GM21423 (cell line): ENCODE measurements at regions not wholly inside any gene's neighbourhood (a gene's known extent, or its start where the extent isn't known, plus 50 kb on each side); places are given as distances from the start of the nearest gene placed in this dataset.
"Not testable (repeated sequence)": the region's sequence is repeated elsewhere in the genome, so short reads cannot be mapped to it uniquely, and the experiment has no call there.

ENCODE experiments used
- ATAC-seq: cut with Tn5 transposase; IDR thresholded peaks from one replicate; pipeline ENCODE4 v1.9.1; 2021; ENCODE audit warnings: mild to moderate bottlenecking, moderate library complexity; ENCODE audit not compliant: unreplicated experiment

DNA sequence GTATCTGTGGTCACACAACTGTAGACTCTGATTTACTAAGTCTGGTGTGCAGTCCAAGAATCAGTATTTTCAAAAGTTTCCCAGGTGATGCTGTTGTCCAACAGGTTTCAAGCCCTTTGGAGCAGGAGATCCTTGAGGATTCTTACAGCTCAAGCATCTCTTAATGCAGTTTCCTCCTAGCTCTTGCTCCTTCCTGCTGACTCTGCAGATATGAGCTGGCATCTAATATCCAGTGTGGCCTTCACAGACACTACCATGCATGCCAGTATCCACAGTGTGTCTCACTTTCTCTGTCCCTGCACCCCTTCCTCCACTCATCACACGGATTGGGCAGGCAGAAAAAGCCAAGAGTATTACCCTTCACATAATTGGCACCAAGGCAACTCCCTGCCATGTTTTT, 182.2 kb upstream of the TNC start:
- no peak for ATAC-seq

DNA sequence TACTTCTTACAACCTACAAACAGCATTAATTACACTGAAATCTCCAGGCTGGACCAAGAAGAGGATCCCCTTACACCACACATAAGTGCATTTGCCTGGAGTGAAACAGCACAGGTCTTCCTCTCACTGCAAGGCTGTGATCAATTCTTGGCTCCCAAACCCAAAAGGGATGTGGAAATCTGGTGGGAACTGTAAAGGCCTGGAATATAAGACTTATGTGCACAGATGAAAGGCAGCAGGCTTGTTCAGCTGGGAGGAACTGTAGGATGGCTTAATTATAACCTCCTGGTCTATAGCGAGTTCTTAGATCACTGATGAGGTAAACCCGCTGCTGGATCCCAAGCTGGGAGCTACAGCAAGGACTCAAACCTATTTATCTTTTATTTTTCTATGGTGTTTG, 182.9 kb upstream of the TNC start:
- ATAC-seq = no peak

GRCh38 chr9:115301581-115301980, 183.6 kb upstream of the TNC start:
- ATAC-seq = no peak

DNA sequence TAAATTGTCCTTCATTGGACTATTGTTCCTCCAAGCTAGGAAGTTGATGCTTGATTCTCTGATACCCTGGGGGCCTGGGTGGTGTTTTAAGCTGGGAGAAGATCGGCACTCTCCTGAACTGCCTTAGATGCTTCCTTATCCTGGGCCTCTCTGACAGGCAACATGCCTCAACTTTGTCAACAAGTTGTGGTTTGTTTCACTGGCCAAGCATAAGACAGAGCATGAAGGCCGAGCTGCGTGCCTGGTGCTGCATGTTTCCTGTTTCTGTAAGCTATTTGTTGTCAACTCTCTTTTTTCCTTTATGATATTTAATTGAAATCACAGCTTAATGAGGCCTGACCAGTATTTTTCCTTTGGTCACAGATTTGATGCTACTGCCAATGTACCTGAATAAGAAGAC, 187.6 kb upstream of the TNC start:
- ATAC-seq = no peak

- ATAC-seq = no peak
These were observed 188.9 kb upstream of the TNC start for GRCh38 chr9:115306865-115307264.

GRCh38 chr9:115313545-115313944, 195.6 kb upstream of the TNC start:
- no peak for ATAC-seq

- ATAC-seq = no peak
These were observed 208.5 kb upstream of the TNC start for GRCh38 chr9:115326461-115326860.

DNA sequence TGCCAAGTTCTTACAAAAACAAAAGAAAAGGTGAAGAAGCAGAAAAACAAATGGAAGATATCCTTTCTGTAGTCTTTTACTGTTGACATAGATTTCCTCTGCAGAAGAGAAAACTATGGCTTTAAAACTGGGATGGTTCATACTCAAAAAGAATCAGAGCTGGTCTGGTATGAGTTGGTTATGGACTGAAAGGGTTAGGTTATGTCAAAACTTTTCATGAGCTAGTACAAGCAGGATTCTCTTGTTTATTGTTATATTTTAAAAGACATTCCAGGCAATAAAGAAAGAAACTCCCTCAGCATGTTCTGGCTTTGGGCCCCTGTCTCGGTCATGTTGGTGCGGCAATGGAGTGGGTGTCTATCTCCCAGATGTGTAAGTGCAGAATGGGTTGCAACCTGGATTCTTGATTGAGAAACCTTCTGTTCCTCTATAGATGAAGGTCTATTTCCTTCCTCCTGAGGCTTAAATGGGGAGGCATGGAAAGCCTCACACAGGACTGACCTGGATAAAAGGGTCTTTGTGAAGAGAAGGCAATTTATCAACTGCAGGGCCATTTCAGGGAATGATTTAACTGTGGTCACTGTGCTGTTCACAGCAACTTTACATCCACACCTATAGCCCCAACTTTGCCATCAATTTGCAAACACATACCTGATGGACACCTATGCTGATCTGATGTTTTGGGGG, 209.6 kb upstream of the TNC start:
- ATAC-seq = no peak

- no peak for ATAC-seq
These were observed 210.3 kb upstream of the TNC start for GRCh38 chr9:115328228-115328627.

GRCh38 chr9:115328677-115329076, 210.7 kb upstream of the TNC start:
- ATAC-seq = no peak

DNA sequence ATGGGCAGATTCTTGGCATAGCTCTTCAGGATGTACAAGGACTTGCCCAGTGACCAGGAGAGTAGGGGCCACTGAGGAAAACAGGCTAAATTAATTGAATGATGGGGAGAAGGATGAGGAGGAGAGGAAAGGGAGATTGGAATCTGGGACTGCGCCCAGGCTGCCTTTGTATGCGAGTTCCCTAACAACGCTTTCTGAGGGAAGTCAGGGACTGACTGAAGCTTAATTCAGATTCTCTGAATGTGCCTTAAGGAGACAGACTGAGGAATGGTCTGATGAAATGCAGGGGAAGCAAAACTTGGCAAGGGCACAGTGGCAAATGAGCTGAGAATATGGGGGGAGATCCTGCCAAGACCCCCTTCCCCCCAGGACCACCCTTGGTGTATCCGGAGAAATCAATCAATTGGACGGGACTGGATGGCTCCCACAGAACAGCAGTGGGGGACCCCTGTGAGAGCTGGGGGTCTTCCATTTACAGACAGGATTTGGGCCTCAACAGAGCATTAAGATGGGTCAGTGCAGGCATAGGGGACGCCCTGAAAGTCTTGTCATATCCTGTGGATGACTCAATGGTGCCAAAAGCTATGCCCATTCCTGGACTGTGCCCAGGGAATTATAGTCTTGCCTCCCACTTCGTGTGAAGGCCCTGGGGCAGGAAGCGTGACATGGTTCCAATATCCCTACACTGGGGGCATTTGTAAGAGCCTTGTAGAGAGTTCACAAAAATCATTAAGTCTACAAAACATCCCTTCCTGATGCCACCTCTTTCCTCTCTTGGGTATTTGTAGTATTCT, 215.5 kb upstream of the TNC start:
- ATAC-seq = no peak

DNA sequence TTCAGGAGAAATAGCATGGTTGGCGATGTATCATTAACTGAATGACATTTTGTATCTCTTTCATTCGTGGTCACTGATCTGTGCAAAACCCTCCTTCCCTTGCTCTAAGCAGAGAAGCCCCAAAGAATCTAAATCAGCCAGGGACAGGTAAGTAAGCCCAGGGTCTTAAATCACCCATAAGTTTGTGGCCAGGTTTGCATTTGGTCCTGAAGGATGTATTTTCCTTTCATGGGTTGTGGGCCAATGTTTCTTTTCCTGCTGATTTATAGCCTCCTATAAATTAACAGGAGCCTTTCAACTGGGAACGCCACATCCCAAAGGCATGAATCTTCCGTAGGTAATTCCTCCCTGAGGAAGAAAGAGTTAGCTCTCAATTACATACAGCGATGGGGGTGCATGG, 217.5 kb upstream of the TNC start:
- ATAC-seq = no peak

GRCh38 chr9:115340314-115340713, 222.4 kb upstream of the TNC start:
- ATAC-seq = no peak

DNA sequence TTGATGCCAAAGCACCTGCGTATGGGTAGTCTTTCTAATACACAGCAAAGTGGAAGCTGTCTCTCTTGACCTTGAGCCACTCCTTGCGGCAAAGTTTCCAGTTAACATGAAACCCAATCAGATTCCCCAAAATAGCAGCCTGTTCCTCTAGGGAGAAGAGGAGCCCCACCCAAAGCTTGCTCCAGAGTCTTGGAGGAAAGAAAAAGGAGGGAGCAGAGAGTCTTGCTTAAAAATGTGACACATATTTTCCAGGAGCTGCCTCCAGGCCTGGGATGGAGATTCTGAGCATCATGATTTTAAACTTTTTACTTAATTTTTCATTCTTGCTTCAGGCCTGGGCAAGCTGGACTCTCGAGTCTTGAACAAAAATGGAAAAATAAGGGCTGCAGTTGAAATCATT, 223.5 kb upstream of the TNC start:
- ATAC-seq = no peak

DNA sequence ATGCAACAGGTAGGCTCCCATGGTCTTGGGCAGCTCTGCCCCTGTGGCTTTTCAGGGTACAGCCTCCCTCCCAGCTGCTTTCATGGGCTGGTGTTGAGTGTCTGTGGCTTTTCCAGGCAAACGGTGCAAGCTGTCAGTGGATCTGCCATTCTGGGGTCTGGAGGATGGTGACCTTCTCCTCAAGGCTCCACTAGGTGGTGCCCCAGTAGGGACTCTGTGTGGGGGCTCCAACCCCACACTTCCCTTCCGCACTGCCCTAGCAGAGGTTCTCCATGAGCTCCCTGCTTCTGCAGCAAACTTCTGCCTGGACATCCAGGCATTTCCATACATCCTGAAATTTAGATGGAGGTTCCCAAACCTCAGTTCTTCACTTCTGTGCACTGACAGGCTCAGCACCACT, 229.8 kb upstream of the TNC start:
- not testable (repeated sequence) for ATAC-seq

DNA sequence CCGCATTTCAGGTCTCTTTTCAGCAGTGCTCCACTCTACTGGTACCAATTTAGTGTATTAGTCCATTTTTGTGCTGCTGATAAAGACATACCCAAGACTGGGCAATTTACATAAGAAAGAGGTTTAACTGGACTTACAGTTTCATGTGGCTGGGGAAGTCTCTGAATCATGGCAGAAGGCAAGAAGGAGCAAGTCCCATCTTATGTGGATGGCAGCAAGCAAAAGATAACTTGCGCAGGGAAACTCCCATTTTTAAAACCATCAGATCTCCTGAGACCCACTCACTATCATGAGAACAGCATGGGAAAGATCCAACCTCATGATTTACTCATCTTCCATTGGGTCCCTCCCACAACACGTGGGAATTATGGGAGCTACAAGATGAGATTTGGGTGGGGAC, 231.0 kb upstream of the TNC start:
- not testable (repeated sequence) for ATAC-seq

- ATAC-seq = no peak
These were observed 231.6 kb upstream of the TNC start for GRCh38 chr9:115349542-115349941.

- ATAC-seq = no peak
These were observed 232.6 kb upstream of the TNC start for GRCh38 chr9:115350548-115350947.

GRCh38 chr9:115353681-115354080, 235.7 kb upstream of the TNC start:
- ATAC-seq = no peak

GRCh38 chr9:115357821-115358220, 239.9 kb upstream of the TNC start:
- no peak for ATAC-seq

DNA sequence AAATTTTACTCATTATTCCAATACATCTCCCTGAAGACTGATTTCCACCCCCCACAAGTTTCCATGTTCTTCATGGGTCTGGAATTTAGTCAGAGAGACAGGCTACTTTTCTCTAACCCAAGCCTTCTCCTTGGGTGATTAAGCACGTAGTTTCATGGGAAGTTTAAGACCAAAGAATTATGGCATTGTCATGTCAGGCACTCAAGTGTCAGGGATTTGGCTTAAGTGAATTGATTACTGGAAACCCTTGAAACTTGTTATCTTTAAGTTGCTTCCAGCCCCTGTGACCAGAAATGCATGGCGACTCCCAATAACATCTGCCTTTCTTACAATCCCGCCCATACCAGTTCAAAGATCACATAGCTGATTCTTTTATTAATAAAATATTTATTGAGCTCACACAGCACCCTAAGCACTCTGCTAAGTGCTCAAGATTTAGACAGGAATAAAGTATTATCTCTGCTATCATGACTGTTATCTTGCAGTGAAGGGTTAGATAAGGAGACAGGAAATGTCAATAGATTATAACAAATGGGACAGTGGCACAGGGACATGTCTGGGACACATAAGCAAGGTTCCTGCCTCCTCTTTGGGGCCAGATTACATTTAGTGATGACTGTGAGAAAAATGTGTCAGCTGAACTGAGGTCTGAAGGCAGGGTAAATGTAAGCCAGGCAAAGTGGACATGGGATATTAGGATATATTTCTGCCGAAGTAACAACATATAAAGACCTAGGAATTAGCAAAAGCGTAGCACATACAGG, 241.2 kb upstream of the TNC start:
- ATAC-seq = no peak

GRCh38 chr9:115360122-115360521, 242.2 kb upstream of the TNC start:
- no peak for ATAC-seq
